Spleen (tissue), 7 donors: ENCODE measurements at regions not wholly inside any gene's neighbourhood (a gene's known extent, or its start where the extent isn't known, plus 50 kb on each side); places are given as distances from the start of the nearest gene placed in this dataset.

ENCODE experiments used
- POLR2A ChIP-seq, 3 donors: fragments of 450-650 bp; IDR thresholded peaks; one replicate each; pipeline ENCODE4 v1.5.1; 2017; ENCODE audit warnings: antibody characterized with exemption in 3 of 3, mild to moderate bottlenecking in 1 of 3
- TF ChIP-seq, protein P1 (sequence below), 11 experiments: fragments of 200-600 bp in 7 of 11; fragments of 450-650 bp in 4 of 11; sonication (generic) in 4 of 11; IDR thresholded peaks in 8 of 11; conservative IDR thresholded peaks in 3 of 11; 1 replicate in 7 of 11; 2 replicates in 4 of 11; pipeline versions ENCODE4 v1.4.0 to v1.8.0; 2016 to 2021; ENCODE audit warnings: antibody characterized with exemption in 11 of 11, inconsistent platforms in 4 of 11, mild to moderate bottlenecking in 1 of 11
- donor health status: DM: no; HTN: no; CAD: no; lungs with moderate emphysema.
- donor health status: DM: no; HTN: no; CAD: no.
- donor health status: DM: no; HTN: no; CAD: no.

DNA sequence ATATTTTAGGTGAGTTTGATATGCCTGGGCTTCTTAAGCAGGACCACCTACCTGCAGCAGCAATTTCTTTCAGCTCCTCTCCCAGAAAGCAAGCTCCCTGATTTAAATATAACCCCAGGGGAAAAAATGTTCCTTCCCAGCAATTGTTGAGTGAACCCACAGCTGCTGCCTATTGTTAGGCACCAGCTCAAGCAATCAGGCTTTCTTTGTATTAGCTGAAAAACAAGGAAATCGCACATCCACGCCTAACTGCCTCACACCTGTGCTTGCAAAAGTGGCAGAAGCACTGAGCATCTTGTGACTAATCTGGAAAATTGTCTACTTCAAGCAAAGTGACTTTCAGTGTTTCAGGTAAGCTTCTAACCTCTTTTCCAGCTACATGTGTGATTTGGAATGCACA is 432.2 kb downstream of the SMARCA1 start:
- TF ChIP-seq, protein P1, sequence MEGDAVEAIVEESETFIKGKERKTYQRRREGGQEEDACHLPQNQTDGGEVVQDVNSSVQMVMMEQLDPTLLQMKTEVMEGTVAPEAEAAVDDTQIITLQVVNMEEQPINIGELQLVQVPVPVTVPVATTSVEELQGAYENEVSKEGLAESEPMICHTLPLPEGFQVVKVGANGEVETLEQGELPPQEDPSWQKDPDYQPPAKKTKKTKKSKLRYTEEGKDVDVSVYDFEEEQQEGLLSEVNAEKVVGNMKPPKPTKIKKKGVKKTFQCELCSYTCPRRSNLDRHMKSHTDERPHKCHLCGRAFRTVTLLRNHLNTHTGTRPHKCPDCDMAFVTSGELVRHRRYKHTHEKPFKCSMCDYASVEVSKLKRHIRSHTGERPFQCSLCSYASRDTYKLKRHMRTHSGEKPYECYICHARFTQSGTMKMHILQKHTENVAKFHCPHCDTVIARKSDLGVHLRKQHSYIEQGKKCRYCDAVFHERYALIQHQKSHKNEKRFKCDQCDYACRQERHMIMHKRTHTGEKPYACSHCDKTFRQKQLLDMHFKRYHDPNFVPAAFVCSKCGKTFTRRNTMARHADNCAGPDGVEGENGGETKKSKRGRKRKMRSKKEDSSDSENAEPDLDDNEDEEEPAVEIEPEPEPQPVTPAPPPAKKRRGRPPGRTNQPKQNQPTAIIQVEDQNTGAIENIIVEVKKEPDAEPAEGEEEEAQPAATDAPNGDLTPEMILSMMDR (IDR thresholded peaks at IDR 0.05 in 8 of 11, conservative IDR thresholded peaks at IDR 0.05 in 3 of 11): no peak
- no peak for TF ChIP-seq POLR2A (IDR thresholded peaks at IDR 0.05)
